Right lobe of liver (tissue), 6 donors: ENCODE measurements at regions not wholly inside any gene's neighbourhood (a gene's known extent, or its start where the extent isn't known, plus 50 kb on each side); places are given as distances from the start of the nearest gene placed in this dataset.

Source experiments
- ATAC-seq, 4 donors: fragments of 200-7000 bp; cut with Tn5 transposase; one replicate each; pipeline ENCODE4 v1.9.1; 2020; ENCODE audit warnings: mild to moderate bottlenecking in 4 of 4, moderate library complexity in 4 of 4
- DNase-seq, 3 donors: peaks; one replicate each; pipeline ENCODE4 v3.0.0-alpha.2; 2020
- H3K27ac ChIP-seq, 3 donors: fragments of 200-600 bp; one replicate each; pipeline ENCODE4 v1.8.0; 2022
- H3K27me3 ChIP-seq, 2 donors: fragments of 200-600 bp; one replicate each; pipeline ENCODE4 v1.8.0; 2022
- H3K36me3 ChIP-seq, 4 donors: fragments of 200-600 bp; sonication (generic) in 1 of 4; one replicate each; pipeline versions ENCODE4 v1.5.1 to v1.8.0; 2017 to 2022; ENCODE audit warnings: control low read depth in 1 of 4
- H3K4me1 ChIP-seq, 4 donors: fragments of 200-600 bp; sonication (generic) in 1 of 4; one replicate each; pipeline versions ENCODE4 v1.5.1 to v1.8.0; 2017 to 2022; ENCODE audit warnings: control low read depth in 1 of 4
- H3K4me3 ChIP-seq, 3 donors: fragments of 200-600 bp; one replicate each; pipeline ENCODE4 v1.8.0; 2022
- H3K9me3 ChIP-seq, 4 donors: fragments of 200-600 bp; sonication (generic) in 1 of 4; one replicate each; pipeline versions ENCODE4 v1.5.1 to v1.8.0; 2017 to 2022; ENCODE audit warnings: control low read depth in 1 of 4
- POLR2A ChIP-seq: fragments of 450-650 bp; IDR thresholded peaks from one replicate; pipeline ENCODE4 v1.6.1; 2017; ENCODE audit warnings: antibody characterized with exemption, mild to moderate bottlenecking
- WGBS: methylation state at CpG from one replicate; pipeline ENCODE4 v1.1.6; 2018; ENCODE audit warnings: low coverage, low lambda C conversion rate; ENCODE audit not compliant: insufficient coverage; ENCODE audit errors: missing lambda C conversion rate; 5-methylcytosine and 5-hydroxymethylcytosine counted together
- intact Hi-C, 2 donors: fragments of 100-400 bp; cut with DNase I; formaldehyde crosslinking; loops; one replicate each; pipeline versions ENCODE4 v1.11.2 to v1.14.1; 2022
- TF ChIP-seq, protein P1 (sequence below), 4 donors: fragments of 200-600 bp in 3 of 4; fragments of 450-650 bp in 1 of 4; IDR thresholded peaks; one replicate each; pipeline versions ENCODE4 v1.5.1 to v1.8.0; 2016 to 2022; ENCODE audit warnings: antibody characterized with exemption in 4 of 4, mild to moderate bottlenecking in 2 of 4
- donor health status: DM: no; HTN: yes; CAD: no.
- donor health status: DM: no; HTN: no; CAD: no.
- donor health status: DM: no; HTN: no; CAD: no.
- donor health status: DM: no; HTN: yes; CAD: no.
- donor health status: DM: no; HTN: yes; CAD: no.

DNA sequence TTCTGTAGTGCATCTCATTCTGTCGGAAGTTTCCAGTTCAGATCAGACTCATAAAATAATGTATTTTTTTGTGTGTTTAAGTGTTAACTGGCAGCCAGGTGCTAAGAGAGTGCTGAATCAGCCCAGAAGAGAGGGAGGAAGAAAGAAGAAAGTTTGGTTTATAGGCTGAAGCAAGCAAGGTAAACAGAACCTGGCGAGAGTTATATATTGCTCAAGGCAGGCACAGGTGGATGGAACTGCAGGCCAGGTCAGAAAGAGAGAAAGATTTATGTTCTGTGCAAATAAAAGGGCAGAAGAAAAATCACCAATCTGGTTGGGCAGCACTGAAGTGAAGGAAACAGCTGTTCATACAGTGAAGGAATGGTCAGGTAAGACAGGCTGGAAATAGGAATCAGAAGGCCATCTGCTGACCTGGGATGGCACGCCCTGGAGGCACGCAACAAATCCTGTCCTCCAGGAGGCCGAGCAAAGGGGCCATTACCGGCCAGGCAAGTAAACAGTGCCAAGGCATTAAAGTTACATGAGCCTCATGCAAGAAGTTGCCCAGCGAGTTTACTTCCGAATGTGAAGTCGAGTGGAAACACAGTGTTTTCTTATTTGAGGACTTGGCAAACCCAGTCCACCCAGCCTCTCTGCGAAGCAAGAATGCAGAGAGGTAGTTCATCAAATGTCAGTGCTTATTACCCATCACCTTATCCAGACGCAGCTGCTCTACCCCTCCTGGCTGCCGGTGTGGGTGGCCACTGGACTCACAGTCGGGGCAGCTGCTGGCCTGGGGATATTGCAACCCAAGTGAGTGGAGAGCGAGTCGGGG is 309.8 kb downstream of the VPS13C start:
- DNase-seq (no peak), ATAC-seq (no peak)
- H3K4me3 ChIP-seq, result no peak overlapping the region
- intact Hi-C loops, result no loop called here
- H3K36me3 ChIP-seq, result no peaks in the 10 kb centered on the region
- no peaks in the 10 kb centered on the region for H3K27me3 ChIP-seq
- H3K4me1 ChIP-seq, result no peaks in the 10 kb centered on the region
- no peak overlapping the region for H3K27ac ChIP-seq
- H3K9me3 ChIP-seq, result no peaks in the 10 kb centered on the region
- 60% methylated on average over 7 of the region's 15 CpGs for WGBS
- TF ChIP-seq POLR2A, result no peak
- TF ChIP-seq, protein P1, sequence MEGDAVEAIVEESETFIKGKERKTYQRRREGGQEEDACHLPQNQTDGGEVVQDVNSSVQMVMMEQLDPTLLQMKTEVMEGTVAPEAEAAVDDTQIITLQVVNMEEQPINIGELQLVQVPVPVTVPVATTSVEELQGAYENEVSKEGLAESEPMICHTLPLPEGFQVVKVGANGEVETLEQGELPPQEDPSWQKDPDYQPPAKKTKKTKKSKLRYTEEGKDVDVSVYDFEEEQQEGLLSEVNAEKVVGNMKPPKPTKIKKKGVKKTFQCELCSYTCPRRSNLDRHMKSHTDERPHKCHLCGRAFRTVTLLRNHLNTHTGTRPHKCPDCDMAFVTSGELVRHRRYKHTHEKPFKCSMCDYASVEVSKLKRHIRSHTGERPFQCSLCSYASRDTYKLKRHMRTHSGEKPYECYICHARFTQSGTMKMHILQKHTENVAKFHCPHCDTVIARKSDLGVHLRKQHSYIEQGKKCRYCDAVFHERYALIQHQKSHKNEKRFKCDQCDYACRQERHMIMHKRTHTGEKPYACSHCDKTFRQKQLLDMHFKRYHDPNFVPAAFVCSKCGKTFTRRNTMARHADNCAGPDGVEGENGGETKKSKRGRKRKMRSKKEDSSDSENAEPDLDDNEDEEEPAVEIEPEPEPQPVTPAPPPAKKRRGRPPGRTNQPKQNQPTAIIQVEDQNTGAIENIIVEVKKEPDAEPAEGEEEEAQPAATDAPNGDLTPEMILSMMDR (IDR thresholded peaks at IDR 0.05), result no peak

DNA sequence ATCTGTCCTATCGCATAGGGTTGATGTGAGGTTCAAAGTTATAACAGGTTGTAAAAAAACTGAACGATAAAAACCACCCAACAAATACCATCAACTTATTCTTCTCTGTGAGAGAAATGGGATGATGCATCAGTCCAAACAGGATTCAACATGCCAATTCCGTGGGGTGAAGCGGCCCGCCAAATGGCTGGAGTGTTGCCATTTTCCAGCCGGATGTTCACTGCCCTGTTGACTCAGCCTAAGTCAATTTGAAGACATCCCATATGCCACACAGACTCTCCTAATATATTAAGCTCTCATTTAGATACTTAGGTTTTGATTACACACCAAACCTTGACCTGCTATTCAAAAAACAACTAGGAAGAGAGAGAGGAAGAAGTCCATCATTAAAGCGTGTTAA is 311.1 kb downstream of the VPS13C start:
- ATAC-seq (no peak), DNase-seq (no peak)
- TF ChIP-seq POLR2A, result no peak
- TF ChIP-seq, protein P1 (IDR thresholded peaks at IDR 0.05), result no peak
- Histone ChIP-seq H3K36me3 (no peaks in the 10 kb centered on the region), H3K4me1 (no peaks in the 10 kb centered on the region), H3K27ac (no peak overlapping the region), H3K4me3 (no peak overlapping the region), H3K27me3 (no peaks in the 10 kb centered on the region), H3K9me3 (no peaks in the 10 kb centered on the region)
- 81% methylated on average over 7 of the region's 7 CpGs for WGBS
- intact Hi-C loops, result no loop called here

DNA sequence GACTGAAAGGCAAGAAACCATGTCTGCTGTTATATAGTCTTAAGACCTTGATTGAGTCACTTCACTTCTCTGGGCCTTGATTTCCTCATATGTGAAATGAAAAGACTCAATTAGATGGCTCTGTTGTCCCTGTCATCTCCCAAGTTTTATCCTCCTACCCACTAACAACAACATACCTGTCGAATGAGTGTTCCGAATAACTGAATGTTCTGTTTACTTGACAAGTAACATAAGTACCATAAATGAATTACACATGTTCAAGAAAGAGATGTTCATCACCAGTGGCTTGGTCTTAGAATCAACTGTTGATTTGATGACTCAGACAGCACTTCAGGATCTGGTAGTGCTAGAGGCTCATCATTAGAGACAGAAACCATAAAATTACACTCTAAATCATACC is 311.7 kb downstream of the VPS13C start:
- DNase-seq, result no peak
- no peaks in the 10 kb centered on the region for H3K9me3 ChIP-seq
- H3K36me3 ChIP-seq, result no peaks in the 10 kb centered on the region
- H3K27ac ChIP-seq, result no peak overlapping the region
- ATAC-seq, result no peak
- intact Hi-C loops, result no loop called here
- no peaks in the 10 kb centered on the region for H3K27me3 ChIP-seq
- H3K4me3 ChIP-seq, result no peak overlapping the region
- no peaks in the 10 kb centered on the region for H3K4me1 ChIP-seq
- 89% methylated on average over 2 of the region's 2 CpGs for WGBS
- TF ChIP-seq, protein P1 (IDR thresholded peaks at IDR 0.05), result no peak

DNA sequence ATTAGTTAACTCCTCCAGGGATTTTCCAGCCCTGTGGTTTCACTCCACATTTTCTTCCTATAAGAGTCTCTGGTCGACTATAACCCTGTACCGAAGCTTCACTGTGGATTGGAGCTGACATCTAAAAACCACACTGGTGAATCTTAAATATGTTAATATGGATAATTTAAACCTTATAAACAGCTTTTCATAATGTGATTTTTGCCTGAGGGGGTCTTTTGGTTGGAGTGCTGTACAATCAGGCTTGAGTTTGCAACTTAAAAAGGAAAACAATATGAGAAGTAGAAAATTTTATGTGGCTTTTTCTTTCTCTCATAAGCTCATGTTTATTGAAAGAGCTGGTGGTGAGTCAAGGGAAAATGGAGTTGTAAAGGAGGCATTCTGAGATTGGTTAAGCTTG is 313.7 kb downstream of the VPS13C start:
- DNase-seq (no peak), ATAC-seq (no peak)
- intact Hi-C loops, result no loop called here
- H3K36me3 ChIP-seq, result no peaks in the 10 kb centered on the region
- no peaks in the 10 kb centered on the region for H3K27me3 ChIP-seq
- WGBS, result 88% methylated on average over 2 of the region's 2 CpGs
- no peaks in the 10 kb centered on the region for H3K4me1 ChIP-seq
- H3K4me3 ChIP-seq, result no peak overlapping the region
- H3K9me3 ChIP-seq, result no peaks in the 10 kb centered on the region
- H3K27ac ChIP-seq, result no peak overlapping the region
- TF ChIP-seq POLR2A, result no peak
- TF ChIP-seq, protein P1 (IDR thresholded peaks at IDR 0.05), result no peak
